Upper lobe of left lung (tissue), 4 donors: ENCODE measurements at regions not wholly inside any gene's neighbourhood (a gene's known extent, or its start where the extent isn't known, plus 50 kb on each side); places are given as distances from the start of the nearest gene placed in this dataset.

Source experiments
- POLR2A ChIP-seq, 4 donors: fragments of 450-650 bp; IDR thresholded peaks; one replicate each; pipeline ENCODE4 v1.5.1; 2016 to 2017; ENCODE audit warnings: antibody characterized with exemption in 4 of 4, mild to moderate bottlenecking in 2 of 4
- TF ChIP-seq, protein P1 (sequence below), 6 experiments: fragments of 450-650 bp in 4 of 6; fragments of 200-600 bp in 2 of 6; sonication (generic) in 2 of 6; IDR thresholded peaks; one replicate each; pipeline ENCODE4 v1.5.1; 2016 to 2019; ENCODE audit warnings: antibody characterized with exemption in 6 of 6

DNA sequence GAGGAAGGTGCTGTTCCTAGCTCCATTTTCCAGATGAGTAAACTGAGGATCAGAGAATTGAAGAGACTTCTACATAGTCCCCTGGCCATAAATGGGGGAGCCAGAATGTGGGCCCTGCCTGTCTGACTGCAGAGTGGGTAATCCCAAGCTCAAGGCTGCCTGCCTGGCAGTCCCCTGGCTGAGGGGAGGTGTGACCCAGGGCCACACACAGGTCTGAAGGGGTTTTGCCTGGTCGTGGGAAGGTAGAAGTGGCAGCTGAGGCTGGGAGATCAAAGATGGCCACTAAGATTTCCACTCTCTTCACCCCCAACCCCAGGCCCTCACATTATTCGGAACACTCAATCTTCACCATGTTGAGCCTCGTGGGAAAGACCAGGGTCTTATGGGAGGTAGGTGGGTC lies 176.3 kb downstream of the MACROH2A1 start:
- TF ChIP-seq, protein P1, sequence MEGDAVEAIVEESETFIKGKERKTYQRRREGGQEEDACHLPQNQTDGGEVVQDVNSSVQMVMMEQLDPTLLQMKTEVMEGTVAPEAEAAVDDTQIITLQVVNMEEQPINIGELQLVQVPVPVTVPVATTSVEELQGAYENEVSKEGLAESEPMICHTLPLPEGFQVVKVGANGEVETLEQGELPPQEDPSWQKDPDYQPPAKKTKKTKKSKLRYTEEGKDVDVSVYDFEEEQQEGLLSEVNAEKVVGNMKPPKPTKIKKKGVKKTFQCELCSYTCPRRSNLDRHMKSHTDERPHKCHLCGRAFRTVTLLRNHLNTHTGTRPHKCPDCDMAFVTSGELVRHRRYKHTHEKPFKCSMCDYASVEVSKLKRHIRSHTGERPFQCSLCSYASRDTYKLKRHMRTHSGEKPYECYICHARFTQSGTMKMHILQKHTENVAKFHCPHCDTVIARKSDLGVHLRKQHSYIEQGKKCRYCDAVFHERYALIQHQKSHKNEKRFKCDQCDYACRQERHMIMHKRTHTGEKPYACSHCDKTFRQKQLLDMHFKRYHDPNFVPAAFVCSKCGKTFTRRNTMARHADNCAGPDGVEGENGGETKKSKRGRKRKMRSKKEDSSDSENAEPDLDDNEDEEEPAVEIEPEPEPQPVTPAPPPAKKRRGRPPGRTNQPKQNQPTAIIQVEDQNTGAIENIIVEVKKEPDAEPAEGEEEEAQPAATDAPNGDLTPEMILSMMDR (IDR thresholded peaks at IDR 0.05) = no peak
- TF ChIP-seq POLR2A (IDR thresholded peaks at IDR 0.05) = no peak
